ENCODE measurements at regions not wholly inside any gene's neighbourhood (a gene's known extent, or its start where the extent isn't known, plus 50 kb on each side); places are given as distances from the start of the nearest gene placed in this dataset.

- Histone ChIP-seq H4K20me1 (ENCODE audit: insufficient read depth) (no peaks in the 10 kb centered on the region), H3K9ac (no peak overlapping the region), H2AFZ (ENCODE audit: low read depth) (no peak overlapping the region), H3K4me3 (ENCODE audit: low read depth in 2 of 2, low read length in 1 of 2) (no peak overlapping the region), H3F3A (replicated peaks; ENCODE audit: insufficient read depth) (no peaks in the 10 kb centered on the region), H3K9me3 (no peaks in the 10 kb centered on the region), H3K36me3 (replicated peaks in 1 of 2; ENCODE audit: control insufficient read depth in 1 of 2, insufficient read depth in 2 of 2, low read length in 1 of 2) (no peaks in the 10 kb centered on the region), H3K27me3 (ENCODE audit: insufficient read depth) (no peaks in the 10 kb centered on the region), H3K27ac (ENCODE audit: low read depth in 2 of 2, low read length in 1 of 2) (no peak overlapping the region), H3K79me2 (ENCODE audit: insufficient read depth) (no peaks in the 10 kb centered on the region), H3K9me2 (no peaks in the 10 kb centered on the region), H3K4me2 (no peak overlapping the region), H3K4me1 (ENCODE audit: control insufficient read depth in 1 of 2, insufficient read depth in 2 of 2, low read depth in 1 of 2, low read length in 1 of 2) (no peaks in the 10 kb centered on the region)
- POLR2A ChIA-PET, result no interaction called here
- CTCF ChIA-PET, result no interaction called here
- DNase-seq, result no peak
- TF ChIP-seq GATA2 (CRISPR knock-in tag; IDR thresholded peaks at IDR 0.05) (no peak), CTCF (IDR thresholded peaks at IDR 0.05) (no peak), NRF1 (IDR thresholded peaks at IDR 0.05; ENCODE audit: low read depth, low read length) (no peak), REST (IDR thresholded peaks at IDR 0.05; ENCODE audit: low read depth, low read length) (no peak), ZBTB33 (IDR thresholded peaks at IDR 0.05; ENCODE audit: borderline replicate concordance, low read depth) (no peak), EZH2phosphoT487 (IDR thresholded peaks at IDR 0.05; ENCODE audit: borderline replicate concordance, low read depth) (no peak)
- 59% methylated on average over 2 of the region's 2 CpGs for WGBS (ENCODE audit: low lambda C conversion rate)
Measured at GRCh38 chr5:127216143-127216542, 74.5 kb upstream of the MEGF10 start.

- Histone ChIP-seq H4K20me1 (ENCODE audit: insufficient read depth) (no peaks in the 10 kb centered on the region), H2AFZ (ENCODE audit: low read depth) (no peak overlapping the region), H3K4me2 (no peak overlapping the region), H3K4me3 (ENCODE audit: low read depth in 2 of 2, low read length in 1 of 2) (no peak overlapping the region), H3F3A (replicated peaks; ENCODE audit: insufficient read depth) (no peaks in the 10 kb centered on the region), H3K4me1 (ENCODE audit: control insufficient read depth in 1 of 2, insufficient read depth in 2 of 2, low read depth in 1 of 2, low read length in 1 of 2) (no peaks in the 10 kb centered on the region), H3K9ac (no peak overlapping the region), H3K36me3 (replicated peaks in 1 of 2; ENCODE audit: control insufficient read depth in 1 of 2, insufficient read depth in 2 of 2, low read length in 1 of 2) (no peaks in the 10 kb centered on the region), H3K27me3 (ENCODE audit: insufficient read depth) (no peaks in the 10 kb centered on the region), H3K27ac (ENCODE audit: low read depth in 2 of 2, low read length in 1 of 2) (no peak overlapping the region), H3K9me2 (no peaks in the 10 kb centered on the region), H3K79me2 (ENCODE audit: insufficient read depth) (no peaks in the 10 kb centered on the region), H3K9me3 (no peaks in the 10 kb centered on the region)
- ChIA-PET POLR2A (no interaction called here), CTCF (no interaction called here)
- no peak for DNase-seq
- WGBS (ENCODE audit: low lambda C conversion rate), result 69% methylated on average over 3 of the region's 3 CpGs
- no peak for TF ChIP-seq USF1 (IDR thresholded peaks at IDR 0.05; ENCODE audit: borderline replicate concordance, low read depth)
- TF ChIP-seq RAD21 (IDR thresholded peaks at IDR 0.05; ENCODE audit: low read length), result no peak
- TF ChIP-seq MXI1 (IDR thresholded peaks at IDR 0.05; ENCODE audit: low read depth, low read length), result no peak
- no peak for TF ChIP-seq MEF2A (IDR thresholded peaks at IDR 0.05; ENCODE audit: borderline replicate concordance, low read depth)
- no peak for TF ChIP-seq RFX5 (IDR thresholded peaks at IDR 0.05; ENCODE audit: low read length)
- TF ChIP-seq NRF1 (IDR thresholded peaks at IDR 0.05; ENCODE audit: low read depth, low read length), result no peak
- TF ChIP-seq EP300 (IDR thresholded peaks at IDR 0.05; ENCODE audit: borderline replicate concordance in 1 of 2, low read depth in 1 of 2, low read length in 1 of 2), result no peak
- no peak for TF ChIP-seq REST (IDR thresholded peaks at IDR 0.05; ENCODE audit: low read depth, low read length)
- TF ChIP-seq FOSL2 (IDR thresholded peaks at IDR 0.05; ENCODE audit: borderline replicate concordance, low read depth), result no peak
Measured at GRCh38 chr5:127216898-127217675, 73.5 kb upstream of the MEGF10 start.

All from SK-N-SH (cell line).